ENCODE measurements at regions not wholly inside any gene's neighbourhood (a gene's known extent, or its start where the extent isn't known, plus 50 kb on each side); places are given as distances from the start of the nearest gene placed in this dataset.

DNA sequence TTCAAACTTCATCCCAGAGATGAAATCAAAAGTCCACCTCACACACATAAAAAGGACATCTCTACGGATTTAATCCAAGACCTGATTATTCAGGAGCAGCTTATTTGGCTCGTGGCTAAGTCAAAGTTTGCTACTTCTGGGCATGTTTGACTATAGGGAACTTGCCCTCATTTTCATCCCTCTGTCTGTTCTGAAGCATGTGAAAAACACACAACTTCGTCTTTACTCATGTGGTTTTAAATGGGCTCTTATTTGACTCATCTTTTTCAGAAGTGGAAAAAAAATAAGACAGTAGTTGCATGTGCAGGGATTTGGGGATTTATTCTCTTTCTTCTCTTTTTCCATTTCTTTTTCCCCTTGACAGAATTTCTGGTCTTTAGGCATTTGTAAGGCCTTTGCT lies 295.9 kb downstream of the TFEC start:
- WGBS (ENCODE audit: insufficient coverage, insufficient replicate concordance, low lambda C conversion rate, missing lambda C conversion rate) = 6% methylated on average over 3 of the region's 3 CpGs
- Histone ChIP-seq H2AFZ (ENCODE audit: control insufficient read depth, low read depth, low read length) (no peak overlapping the region), H3K36me3 (ENCODE audit: control insufficient read depth in 2 of 2, insufficient read depth in 2 of 2, low read length in 1 of 2) (no peaks in the 10 kb centered on the region), H3K27me3 (replicated peaks in 1 of 2; ENCODE audit: control insufficient read depth in 2 of 2, insufficient read depth in 2 of 2, low read length in 1 of 2) (no peaks in the 10 kb centered on the region), H4K20me1 (ENCODE audit: control insufficient read depth, insufficient read depth) (no peaks in the 10 kb centered on the region), H3K79me2 (ENCODE audit: control insufficient read depth, insufficient read depth, low read length) (no peaks in the 10 kb centered on the region), H3K4me1 (ENCODE audit: control insufficient read depth, insufficient read depth, low read length) (no peaks in the 10 kb centered on the region), H3K9me3 (replicated peaks; ENCODE audit: control insufficient read depth, insufficient read depth, low read length) (no peaks in the 10 kb centered on the region), H3K4me3 (no peak overlapping the region), H3K27ac (ENCODE audit: control insufficient read depth, insufficient read depth) (no peak overlapping the region), H3K9ac (ENCODE audit: control insufficient read depth, insufficient read depth, low read length) (no peak overlapping the region), H3K4me2 (ENCODE audit: control insufficient read depth, insufficient read depth) (no peak overlapping the region)
- no peak for FAIRE-seq
- SMC1A ChIA-PET (ENCODE audit: uncharacterized antibody, unreplicated experiment) = no interaction called here
- no TSS peak for BruUV-seq (replicated peaks)
- CTCF ChIA-PET = no interaction called here
- DNase-seq (ENCODE audit: low read depth, low spot score) = no peak
- RAD21 ChIA-PET (ENCODE audit: unreplicated experiment) = no interaction called here
- POLR2A ChIA-PET = no interaction called here
- TF ChIP-seq, protein P1, sequence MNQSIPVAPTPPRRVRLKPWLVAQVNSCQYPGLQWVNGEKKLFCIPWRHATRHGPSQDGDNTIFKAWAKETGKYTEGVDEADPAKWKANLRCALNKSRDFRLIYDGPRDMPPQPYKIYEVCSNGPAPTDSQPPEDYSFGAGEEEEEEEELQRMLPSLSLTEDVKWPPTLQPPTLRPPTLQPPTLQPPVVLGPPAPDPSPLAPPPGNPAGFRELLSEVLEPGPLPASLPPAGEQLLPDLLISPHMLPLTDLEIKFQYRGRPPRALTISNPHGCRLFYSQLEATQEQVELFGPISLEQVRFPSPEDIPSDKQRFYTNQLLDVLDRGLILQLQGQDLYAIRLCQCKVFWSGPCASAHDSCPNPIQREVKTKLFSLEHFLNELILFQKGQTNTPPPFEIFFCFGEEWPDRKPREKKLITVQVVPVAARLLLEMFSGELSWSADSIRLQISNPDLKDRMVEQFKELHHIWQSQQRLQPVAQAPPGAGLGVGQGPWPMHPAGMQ (IDR thresholded peaks at IDR 0.05; ENCODE audit: borderline replicate concordance) = no peak
- TF ChIP-seq NFIC (IDR thresholded peaks at IDR 0.05; ENCODE audit: low read depth, low read length) = no peak
- no peak for TF ChIP-seq MXI1 (IDR thresholded peaks at IDR 0.05; ENCODE audit: low read depth, low read length)
- TF ChIP-seq KLF5 (IDR thresholded peaks at IDR 0.05; ENCODE audit: partially characterized antibody) = no peak
- TF ChIP-seq, protein P2, sequence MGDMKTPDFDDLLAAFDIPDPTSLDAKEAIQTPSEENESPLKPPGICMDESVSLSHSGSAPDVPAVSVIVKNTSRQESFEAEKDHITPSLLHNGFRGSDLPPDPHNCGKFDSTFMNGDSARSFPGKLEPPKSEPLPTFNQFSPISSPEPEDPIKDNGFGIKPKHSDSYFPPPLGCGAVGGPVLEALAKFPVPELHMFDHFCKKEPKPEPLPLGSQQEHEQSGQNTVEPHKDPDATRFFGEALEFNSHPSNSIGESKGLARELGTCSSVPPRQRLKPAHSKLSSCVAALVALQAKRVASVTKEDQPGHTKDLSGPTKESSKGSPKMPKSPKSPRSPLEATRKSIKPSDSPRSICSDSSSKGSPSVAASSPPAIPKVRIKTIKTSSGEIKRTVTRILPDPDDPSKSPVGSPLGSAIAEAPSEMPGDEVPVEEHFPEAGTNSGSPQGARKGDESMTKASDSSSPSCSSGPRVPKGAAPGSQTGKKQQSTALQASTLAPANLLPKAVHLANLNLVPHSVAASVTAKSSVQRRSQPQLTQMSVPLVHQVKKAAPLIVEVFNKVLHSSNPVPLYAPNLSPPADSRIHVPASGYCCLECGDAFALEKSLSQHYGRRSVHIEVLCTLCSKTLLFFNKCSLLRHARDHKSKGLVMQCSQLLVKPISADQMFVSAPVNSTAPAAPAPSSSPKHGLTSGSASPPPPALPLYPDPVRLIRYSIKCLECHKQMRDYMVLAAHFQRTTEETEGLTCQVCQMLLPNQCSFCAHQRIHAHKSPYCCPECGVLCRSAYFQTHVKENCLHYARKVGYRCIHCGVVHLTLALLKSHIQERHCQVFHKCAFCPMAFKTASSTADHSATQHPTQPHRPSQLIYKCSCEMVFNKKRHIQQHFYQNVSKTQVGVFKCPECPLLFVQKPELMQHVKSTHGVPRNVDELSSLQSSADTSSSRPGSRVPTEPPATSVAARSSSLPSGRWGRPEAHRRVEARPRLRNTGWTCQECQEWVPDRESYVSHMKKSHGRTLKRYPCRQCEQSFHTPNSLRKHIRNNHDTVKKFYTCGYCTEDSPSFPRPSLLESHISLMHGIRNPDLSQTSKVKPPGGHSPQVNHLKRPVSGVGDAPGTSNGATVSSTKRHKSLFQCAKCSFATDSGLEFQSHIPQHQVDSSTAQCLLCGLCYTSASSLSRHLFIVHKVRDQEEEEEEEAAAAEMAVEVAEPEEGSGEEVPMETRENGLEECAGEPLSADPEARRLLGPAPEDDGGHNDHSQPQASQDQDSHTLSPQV (IDR thresholded peaks at IDR 0.05) = no peak
- TF ChIP-seq MEF2A (IDR thresholded peaks at IDR 0.05; ENCODE audit: insufficient read depth, low read depth, low read length) = no peak
- no peak for TF ChIP-seq SMAD1 (IDR thresholded peaks at IDR 0.05; ENCODE audit: low read depth, partially characterized antibody)
- TF ChIP-seq MYB (IDR thresholded peaks at IDR 0.05; ENCODE audit: borderline replicate concordance, low read depth, low read length) = no peak
- no peak for TF ChIP-seq CREB1 (IDR thresholded peaks at IDR 0.05; ENCODE audit: low read depth)
- no peak for TF ChIP-seq DPF2 (IDR thresholded peaks at IDR 0.05)
- no peak for TF ChIP-seq ZBED1 (IDR thresholded peaks at IDR 0.05; ENCODE audit: borderline replicate concordance)
- no peak for TF ChIP-seq SREBF1 (IDR thresholded peaks at IDR 0.05; ENCODE audit: low read length)
- no peak for TF ChIP-seq EED (IDR thresholded peaks at IDR 0.05; ENCODE audit: low read depth)
- no peak for TF ChIP-seq FOXK2 (IDR thresholded peaks at IDR 0.05)
- no peak for TF ChIP-seq HDGF (IDR thresholded peaks at IDR 0.05)
- no peak for TF ChIP-seq IKZF2 (IDR thresholded peaks at IDR 0.05)
- TF ChIP-seq HDAC2 (IDR thresholded peaks at IDR 0.05) = no peak
- no peak for TF ChIP-seq CHD4 (IDR thresholded peaks at IDR 0.05)
- TF ChIP-seq, protein P3, sequence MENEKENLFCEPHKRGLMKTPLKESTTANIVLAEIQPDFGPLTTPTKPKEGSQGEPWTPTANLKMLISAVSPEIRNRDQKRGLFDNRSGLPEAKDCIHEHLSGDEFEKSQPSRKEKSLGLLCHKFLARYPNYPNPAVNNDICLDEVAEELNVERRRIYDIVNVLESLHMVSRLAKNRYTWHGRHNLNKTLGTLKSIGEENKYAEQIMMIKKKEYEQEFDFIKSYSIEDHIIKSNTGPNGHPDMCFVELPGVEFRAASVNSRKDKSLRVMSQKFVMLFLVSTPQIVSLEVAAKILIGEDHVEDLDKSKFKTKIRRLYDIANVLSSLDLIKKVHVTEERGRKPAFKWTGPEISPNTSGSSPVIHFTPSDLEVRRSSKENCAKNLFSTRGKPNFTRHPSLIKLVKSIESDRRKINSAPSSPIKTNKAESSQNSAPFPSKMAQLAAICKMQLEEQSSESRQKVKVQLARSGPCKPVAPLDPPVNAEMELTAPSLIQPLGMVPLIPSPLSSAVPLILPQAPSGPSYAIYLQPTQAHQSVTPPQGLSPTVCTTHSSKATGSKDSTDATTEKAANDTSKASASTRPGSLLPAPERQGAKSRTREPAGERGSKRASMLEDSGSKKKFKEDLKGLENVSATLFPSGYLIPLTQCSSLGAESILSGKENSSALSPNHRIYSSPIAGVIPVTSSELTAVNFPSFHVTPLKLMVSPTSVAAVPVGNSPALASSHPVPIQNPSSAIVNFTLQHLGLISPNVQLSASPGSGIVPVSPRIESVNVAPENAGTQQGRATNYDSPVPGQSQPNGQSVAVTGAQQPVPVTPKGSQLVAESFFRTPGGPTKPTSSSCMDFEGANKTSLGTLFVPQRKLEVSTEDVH (IDR thresholded peaks at IDR 0.05; ENCODE audit: low read depth, partially characterized antibody) = no peak
- ATAC-seq = no peak
- in situ Hi-C loops (cut with MboI) = no loop called here
- intact Hi-C loops (cut with micrococcal nuclease; ENCODE audit: unreplicated experiment) = no loop called here
